ENCODE measurements at regions not wholly inside any gene's neighbourhood (a gene's known extent, or its start where the extent isn't known, plus 50 kb on each side); places are given as distances from the start of the nearest gene placed in this dataset.

- H3K4me2 ChIP-seq (ENCODE audit: unreplicated experiment) = no peak overlapping the region
- 80 to 82% methylated on average over 1 of the region's 1 CpG for WGBS, 2 experiments (ENCODE audit: low coverage in 1 of 2, low lambda C conversion rate in 2 of 2, missing lambda C conversion rate in 2 of 2)
- in situ Hi-C loops (cut with MboI) = no loop called here
Measured at GRCh38 chr2:56647997-56648396, 464.2 kb downstream of the CCDC85A start.

DNA sequence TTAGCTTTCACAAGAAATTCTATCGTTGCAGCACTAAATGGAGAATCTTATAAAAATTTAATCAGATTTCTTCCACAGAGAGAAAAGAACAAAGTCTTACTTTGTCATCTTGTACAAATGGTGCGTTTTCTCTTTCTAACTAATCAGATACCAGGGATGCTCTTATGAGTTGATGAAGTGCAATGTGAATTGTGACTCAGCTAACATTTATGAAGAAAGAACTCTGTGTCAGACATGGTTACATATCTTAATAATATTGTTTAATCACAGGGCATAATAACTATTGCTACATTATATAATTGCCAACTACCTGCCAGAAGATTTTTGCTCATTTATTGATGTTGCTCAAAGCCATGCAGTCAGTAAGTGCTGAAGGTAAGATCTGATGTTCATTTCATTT, 465.0 kb downstream of the CCDC85A start:
- H4K20me1 ChIP-seq (ENCODE audit: insufficient read depth) = no peaks in the 10 kb centered on the region
- no peak overlapping the region for H3K27ac ChIP-seq
- no peak overlapping the region for H3K4me2 ChIP-seq (ENCODE audit: unreplicated experiment)
- no peaks in the 10 kb centered on the region for H3F3A ChIP-seq (ENCODE audit: insufficient read depth)
- no peaks in the 10 kb centered on the region for H3K9me2 ChIP-seq (ENCODE audit: insufficient read depth)
- H3K27me3 ChIP-seq (replicated peaks; ENCODE audit: insufficient read depth) = no peaks in the 10 kb centered on the region
- H2AFZ ChIP-seq = no peak overlapping the region
- H3K9me3 ChIP-seq (ENCODE audit: low read depth) = no peaks in the 10 kb centered on the region
- 23 to 26% methylated on average over 2 of the region's 2 CpGs for WGBS, 2 experiments (ENCODE audit: low coverage in 1 of 2, low lambda C conversion rate in 2 of 2, missing lambda C conversion rate in 2 of 2)
- DNase-seq = peak; percentile 33
- H3K36me3 ChIP-seq (ENCODE audit: low read depth) = no peaks in the 10 kb centered on the region
- no peaks in the 10 kb centered on the region for H3K4me1 ChIP-seq (ENCODE audit: insufficient read depth)
- H3K4me3 ChIP-seq = no peak overlapping the region
- in situ Hi-C loops (cut with MboI) = no loop called here
- TF ChIP-seq EZH2 (IDR thresholded peaks at IDR 0.05; ENCODE audit: insufficient read depth, poor library complexity, severe bottlenecking) (no peak), EZH2phosphoT487 (IDR thresholded peaks at IDR 0.05; ENCODE audit: insufficient read depth, low read depth) (no peak)
- no peak overlapping the region for H3K9ac ChIP-seq
- no peaks in the 10 kb centered on the region for H3K79me2 ChIP-seq (ENCODE audit: insufficient read depth)

More at GRCh38 chr2:56647997-56648396, 464.2 kb downstream of the CCDC85A start:
- no peaks in the 10 kb centered on the region for H3K27me3 ChIP-seq (replicated peaks; ENCODE audit: insufficient read depth)
- no peaks in the 10 kb centered on the region for H3K4me1 ChIP-seq (ENCODE audit: insufficient read depth)
- H2AFZ ChIP-seq = no peak overlapping the region
- no peak overlapping the region for H3K27ac ChIP-seq
- no peak for DNase-seq
- TF ChIP-seq EZH2 (IDR thresholded peaks at IDR 0.05; ENCODE audit: insufficient read depth, poor library complexity, severe bottlenecking) = no peak
- TF ChIP-seq EZH2phosphoT487 (IDR thresholded peaks at IDR 0.05; ENCODE audit: insufficient read depth, low read depth) = no peak
- no peaks in the 10 kb centered on the region for H4K20me1 ChIP-seq (ENCODE audit: insufficient read depth)
- no peaks in the 10 kb centered on the region for H3K9me2 ChIP-seq (ENCODE audit: insufficient read depth)
- H3K79me2 ChIP-seq (ENCODE audit: insufficient read depth) = no peaks in the 10 kb centered on the region
- H3K9ac ChIP-seq = no peak overlapping the region
- no peaks in the 10 kb centered on the region for H3F3A ChIP-seq (ENCODE audit: insufficient read depth)
- H3K36me3 ChIP-seq (ENCODE audit: low read depth) = no peaks in the 10 kb centered on the region
- no peak overlapping the region for H3K4me3 ChIP-seq
- no peaks in the 10 kb centered on the region for H3K9me3 ChIP-seq (ENCODE audit: low read depth)

DNA sequence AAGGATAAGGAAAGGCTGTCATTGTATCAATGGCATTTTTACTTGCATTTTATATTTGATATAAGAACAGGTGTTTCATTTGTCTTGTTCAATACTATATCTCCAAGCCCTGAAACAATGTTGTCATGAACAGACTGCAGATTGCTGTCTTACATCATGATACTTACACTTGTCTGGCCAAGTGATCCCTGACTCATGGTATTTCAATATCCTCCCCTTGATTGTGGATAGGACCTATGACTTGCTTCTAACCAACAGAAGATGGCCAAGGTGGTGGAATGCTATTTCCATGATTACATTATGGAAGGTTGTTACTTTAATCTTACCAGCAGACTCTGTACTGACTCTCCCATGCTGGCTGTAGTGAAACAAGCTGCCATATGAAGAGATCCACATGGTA, 471.1 kb downstream of the CCDC85A start:
- Histone ChIP-seq H4K20me1 (ENCODE audit: insufficient read depth) (no peaks in the 10 kb centered on the region), H3K27ac (no peak overlapping the region), H3K27me3 (replicated peaks; ENCODE audit: insufficient read depth) (no peaks in the 10 kb centered on the region), H3K4me1 (ENCODE audit: insufficient read depth) (no peaks in the 10 kb centered on the region), H3K79me2 (ENCODE audit: insufficient read depth) (no peaks in the 10 kb centered on the region), H3K4me2 (ENCODE audit: unreplicated experiment) (no peak overlapping the region), H3K9me2 (ENCODE audit: insufficient read depth) (no peaks in the 10 kb centered on the region), H3F3A (ENCODE audit: insufficient read depth) (no peaks in the 10 kb centered on the region), H3K9ac (no peak overlapping the region), H3K36me3 (ENCODE audit: low read depth) (no peaks in the 10 kb centered on the region), H3K9me3 (ENCODE audit: low read depth) (no peaks in the 10 kb centered on the region), H3K4me3 (no peak overlapping the region), H2AFZ (no peak overlapping the region)
- TF ChIP-seq EZH2 (IDR thresholded peaks at IDR 0.05; ENCODE audit: insufficient read depth, poor library complexity, severe bottlenecking) = no peak
- DNase-seq = peak; percentile 3
- in situ Hi-C loops (cut with MboI) = no loop called here

DNA sequence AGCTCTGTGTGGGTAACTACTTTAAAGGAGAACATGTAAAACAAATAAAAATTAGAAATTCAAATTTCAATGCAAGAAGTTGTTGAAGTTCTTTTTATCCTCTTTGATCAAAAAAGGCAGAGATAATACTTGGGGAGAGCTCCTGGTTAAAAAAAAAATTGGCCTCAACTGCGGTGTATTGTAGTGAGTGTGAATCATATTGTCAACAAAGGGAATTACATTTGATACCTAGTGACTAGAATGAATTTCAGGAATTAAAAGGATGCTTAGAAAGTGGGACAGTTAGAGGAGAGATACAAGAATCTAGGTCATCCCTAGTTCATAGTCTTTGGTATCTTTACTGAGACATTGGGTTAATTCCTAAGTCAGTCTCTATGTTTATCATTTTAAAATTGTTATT, 473.0 kb downstream of the CCDC85A start:
- Histone ChIP-seq H3K9me2 (ENCODE audit: insufficient read depth) (no peaks in the 10 kb centered on the region), H3K27me3 (replicated peaks; ENCODE audit: insufficient read depth) (no peaks in the 10 kb centered on the region), H3K4me3 (no peak overlapping the region), H3K36me3 (ENCODE audit: low read depth) (no peaks in the 10 kb centered on the region), H3K27ac (no peak overlapping the region), H3K9ac (no peak overlapping the region), H4K20me1 (ENCODE audit: insufficient read depth) (no peaks in the 10 kb centered on the region), H3K9me3 (ENCODE audit: low read depth) (no peaks in the 10 kb centered on the region), H2AFZ (no peak overlapping the region), H3F3A (ENCODE audit: insufficient read depth) (no peaks in the 10 kb centered on the region), H3K4me2 (ENCODE audit: unreplicated experiment) (no peak overlapping the region), H3K4me1 (ENCODE audit: insufficient read depth) (no peaks in the 10 kb centered on the region), H3K79me2 (ENCODE audit: insufficient read depth) (no peaks in the 10 kb centered on the region)
- in situ Hi-C loops (cut with MboI) = no loop called here
- WGBS, 2 experiments (ENCODE audit: low coverage in 1 of 2, low lambda C conversion rate in 2 of 2, missing lambda C conversion rate in 2 of 2) = 42 to 54% methylated on average over 1 of the region's 1 CpG
- TF ChIP-seq EZH2phosphoT487 (IDR thresholded peaks at IDR 0.05; ENCODE audit: insufficient read depth, low read depth) (no peak), EZH2 (IDR thresholded peaks at IDR 0.05; ENCODE audit: insufficient read depth, poor library complexity, severe bottlenecking) (no peak)
- no peak for DNase-seq

GRCh38 chr2:56666777-56667176, 483.0 kb downstream of the CCDC85A start:
- TF ChIP-seq EZH2phosphoT487 (IDR thresholded peaks at IDR 0.05; ENCODE audit: insufficient read depth, low read depth) = no peak
- TF ChIP-seq EZH2 (IDR thresholded peaks at IDR 0.05; ENCODE audit: insufficient read depth, poor library complexity, severe bottlenecking) = no peak
- H3K4me2 ChIP-seq (ENCODE audit: unreplicated experiment) = no peak overlapping the region
- H4K20me1 ChIP-seq (ENCODE audit: insufficient read depth) = no peaks in the 10 kb centered on the region
- H3K36me3 ChIP-seq (ENCODE audit: low read depth) = no peaks in the 10 kb centered on the region
- no peaks in the 10 kb centered on the region for H3F3A ChIP-seq (ENCODE audit: insufficient read depth)
- no peak overlapping the region for H2AFZ ChIP-seq
- H3K79me2 ChIP-seq (ENCODE audit: insufficient read depth) = no peaks in the 10 kb centered on the region
- H3K27ac ChIP-seq = no peak overlapping the region
- in situ Hi-C loops (cut with MboI) = no loop called here
- no peaks in the 10 kb centered on the region for H3K27me3 ChIP-seq (replicated peaks; ENCODE audit: insufficient read depth)
- H3K4me3 ChIP-seq = no peak overlapping the region
- DNase-seq = no peak
- H3K9ac ChIP-seq = no peak overlapping the region
- 22% methylated on average over 2 of the region's 2 CpGs for WGBS, 2 experiments (ENCODE audit: low coverage in 1 of 2, low lambda C conversion rate in 2 of 2, missing lambda C conversion rate in 2 of 2)
- no peaks in the 10 kb centered on the region for H3K9me2 ChIP-seq (ENCODE audit: insufficient read depth)
- no peaks in the 10 kb centered on the region for H3K4me1 ChIP-seq (ENCODE audit: insufficient read depth)
- H3K9me3 ChIP-seq (ENCODE audit: low read depth) = no peaks in the 10 kb centered on the region

All from GM23248 (cell line).